Cardiac muscle cell (in vitro differentiated cells and primary cell): ENCODE measurements at regions not wholly inside any gene's neighbourhood (a gene's known extent, or its start where the extent isn't known, plus 50 kb on each side); places are given as distances from the start of the nearest gene placed in this dataset.

Experiments used
- DNase-seq, 2 donors: peaks; one replicate each; pipeline versions ENCODE4 v3.0.0 to v3.0.0-alpha.2; 2010 to 2017; ENCODE audit warnings: low read depth in 1 of 2, low spot score in 1 of 2
- H3K27ac ChIP-seq: fragments of 200-600 bp; sonication (generic); 2 replicates; pipeline ENCODE4 v1.5.1; 2016
- H3K27me3 ChIP-seq: fragments of 200-600 bp; sonication (generic); 2 replicates; pipeline ENCODE4 v1.6.0; 2016; ENCODE audit warnings: control low read depth
- H3K36me3 ChIP-seq: fragments of 200-600 bp; sonication (generic); 2 replicates; pipeline ENCODE4 v1.5.1; 2016; ENCODE audit warnings: control low read depth
- H3K4me1 ChIP-seq: fragments of 200-600 bp; sonication (generic); 2 replicates; pipeline ENCODE4 v1.8.1; 2017; ENCODE audit warnings: low read depth, mild to moderate bottlenecking, mixed run types
- H3K4me3 ChIP-seq: fragments of 200-600 bp; sonication (generic); 2 replicates; pipeline ENCODE4 v1.5.1; 2016; ENCODE audit warnings: mild to moderate bottlenecking
- H3K9me3 ChIP-seq: fragments of 200-600 bp; sonication (generic); 2 replicates; pipeline ENCODE4 v1.5.1; 2017; ENCODE audit warnings: low read depth, mild to moderate bottlenecking, control low read depth
- CTCF ChIP-seq: IDR thresholded peaks from 2 replicates; pipeline ENCODE4 v1.5.1; 2012; ENCODE audit warnings: low read depth, mild to moderate bottlenecking, low read length

GRCh38 chr20:19000078-19000477 is 186.5 kb downstream of the SCP2D1 start:
- Histone ChIP-seq H3K4me1 (no peaks in the 10 kb centered on the region), H3K27me3 (no peaks in the 10 kb centered on the region), H3K4me3 (no peak overlapping the region), H3K9me3 (no peaks in the 10 kb centered on the region), H3K27ac (no peak overlapping the region), H3K36me3 (no peaks in the 10 kb centered on the region)
- DNase-seq = no peak
- no peak for TF ChIP-seq CTCF

GRCh38 chr20:19001177-19001576 is 187.6 kb downstream of the SCP2D1 start:
- no peak overlapping the region for H3K4me3 ChIP-seq
- no peak for TF ChIP-seq CTCF
- no peaks in the 10 kb centered on the region for H3K27me3 ChIP-seq
- H3K4me1 ChIP-seq = no peaks in the 10 kb centered on the region
- H3K9me3 ChIP-seq = no peaks in the 10 kb centered on the region
- no peaks in the 10 kb centered on the region for H3K36me3 ChIP-seq
- no peak overlapping the region for H3K27ac ChIP-seq
- DNase-seq = no peak

- no peaks in the 10 kb centered on the region for H3K36me3 ChIP-seq
- H3K4me3 ChIP-seq = no peak overlapping the region
- no peak overlapping the region for H3K27ac ChIP-seq
- H3K4me1 ChIP-seq = no peaks in the 10 kb centered on the region
- H3K27me3 ChIP-seq = no peaks in the 10 kb centered on the region
- no peak for TF ChIP-seq CTCF
- no peak for DNase-seq
- no peaks in the 10 kb centered on the region for H3K9me3 ChIP-seq
These were observed 190.1 kb downstream of the SCP2D1 start for GRCh38 chr20:19003366-19004336.

GRCh38 chr20:19004975-19005374 is 191.4 kb downstream of the SCP2D1 start:
- Histone ChIP-seq H3K36me3 (no peaks in the 10 kb centered on the region), H3K27ac (no peak overlapping the region), H3K27me3 (no peaks in the 10 kb centered on the region), H3K4me1 (no peaks in the 10 kb centered on the region), H3K9me3 (no peaks in the 10 kb centered on the region), H3K4me3 (no peak overlapping the region)
- no peak for TF ChIP-seq CTCF
- DNase-seq = no peak

- no peak for TF ChIP-seq CTCF
- no peaks in the 10 kb centered on the region for H3K36me3 ChIP-seq
- peak in 1 of 2 donors; percentile 24 for DNase-seq
- no peak overlapping the region for H3K27ac ChIP-seq
- no peaks in the 10 kb centered on the region for H3K9me3 ChIP-seq
- H3K4me1 ChIP-seq = no peaks in the 10 kb centered on the region
- no peaks in the 10 kb centered on the region for H3K27me3 ChIP-seq
- no peak overlapping the region for H3K4me3 ChIP-seq
These were observed 194.9 kb downstream of the SCP2D1 start for GRCh38 chr20:19008497-19008896.
